Immature natural killer cell (primary cell): ENCODE measurements at regions not wholly inside any gene's neighbourhood (a gene's known extent, or its start where the extent isn't known, plus 50 kb on each side); places are given as distances from the start of the nearest gene placed in this dataset.

Experiments
- DNase-seq, 3 donors: peaks; one replicate each; pipeline ENCODE4 v3.0.0; 2022; ENCODE audit warnings: mixed read lengths in 1 of 3
- H3K27ac Mint-ChIP-seq, 6 donors: one replicate each; pipeline ENCODE4 v1.8.0; 2020; ENCODE audit warnings: mixed read lengths in 6 of 6, mild to moderate bottlenecking in 5 of 6, inconsistent platforms in 4 of 6, moderate library complexity in 3 of 6
- H3K27me3 Mint-ChIP-seq, 3 donors: one replicate each; pipeline ENCODE4 v1.8.0; 2020 to 2021; ENCODE audit warnings: low read depth in 3 of 3, mild to moderate bottlenecking in 3 of 3, mixed read lengths in 3 of 3, moderate library complexity in 3 of 3, inconsistent platforms in 1 of 3
- H3K36me3 Mint-ChIP-seq, 3 donors: one replicate each; pipeline ENCODE4 v1.8.0; 2020; ENCODE audit warnings: mixed read lengths in 3 of 3, inconsistent platforms in 2 of 3, mild to moderate bottlenecking in 2 of 3
- H3K4me1 Mint-ChIP-seq, 2 donors: one replicate each; pipeline ENCODE4 v1.8.0; 2020; ENCODE audit warnings: inconsistent platforms in 2 of 2, mild to moderate bottlenecking in 2 of 2, mixed read lengths in 2 of 2, moderate library complexity in 1 of 2
- H3K4me3 Mint-ChIP-seq, 5 donors: one replicate each; pipeline ENCODE4 v1.8.0; 2020; ENCODE audit warnings: mild to moderate bottlenecking in 5 of 5, mixed read lengths in 5 of 5, inconsistent platforms in 3 of 5, moderate library complexity in 3 of 5
- H3K9me3 Mint-ChIP-seq, 6 donors: one replicate each; pipeline ENCODE4 v1.8.0; 2020; ENCODE audit warnings: mild to moderate bottlenecking in 6 of 6, mixed read lengths in 6 of 6, inconsistent platforms in 4 of 6, moderate library complexity in 3 of 6

GRCh38 chr7:18196638-18197037 lies 169.0 kb upstream of the PRPS1L1 start:
- Mint-ChIP-seq H3K4me1 (peaks cover 0 to 4% of the 10 kb centered on the region in 2 donors), H3K27ac (no peak overlapping the region), H3K27me3 (no peaks in the 10 kb centered on the region)

GRCh38 chr7:18198868-18199267 lies 171.2 kb upstream of the PRPS1L1 start:
- no peak overlapping the region for H3K27ac Mint-ChIP-seq
- no peak for DNase-seq
- H3K4me1 Mint-ChIP-seq, result peaks cover 10 to 23% of the 10 kb centered on the region in 2 donors
- H3K9me3 Mint-ChIP-seq, result peaks cover 0 to 2% (median 0%) of the 10 kb centered on the region in 6 donors
- no peaks in the 10 kb centered on the region for H3K27me3 Mint-ChIP-seq
- H3K36me3 Mint-ChIP-seq, result no peaks in the 10 kb centered on the region
- H3K4me3 Mint-ChIP-seq, result no peak overlapping the region

More at GRCh38 chr7:18196638-18197037, 169.0 kb upstream of the PRPS1L1 start:
- DNase-seq, result no peak
- no peak overlapping the region for H3K4me3 Mint-ChIP-seq
- H3K36me3 Mint-ChIP-seq, result no peaks in the 10 kb centered on the region
- H3K9me3 Mint-ChIP-seq, result peaks cover 0 to 2% (median 0%) of the 10 kb centered on the region in 6 donors

DNA sequence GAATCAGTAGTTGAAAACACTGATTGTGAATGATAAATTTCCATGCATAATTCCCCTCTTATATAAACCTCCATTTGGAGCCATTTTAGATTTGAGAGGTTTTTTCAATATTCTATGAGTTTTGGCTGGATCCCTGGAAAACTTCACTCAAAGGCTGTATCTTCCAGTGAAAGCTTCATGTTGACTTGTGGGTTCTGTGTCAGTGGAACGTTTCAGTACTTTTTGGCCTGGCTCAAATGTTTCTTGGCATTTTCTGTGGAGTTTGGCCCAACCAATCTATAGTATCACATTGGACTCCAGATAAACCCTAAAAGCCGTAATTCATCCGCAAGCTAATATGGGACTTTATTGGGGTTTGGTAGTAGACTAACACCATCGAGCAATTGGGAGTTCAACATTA lies 172.6 kb upstream of the PRPS1L1 start:
- Mint-ChIP-seq H3K4me1 (peaks cover 10 to 28% of the 10 kb centered on the region in 2 donors), H3K27ac (no peak overlapping the region), H3K4me3 (no peak overlapping the region), H3K36me3 (no peaks in the 10 kb centered on the region), H3K9me3 (peaks cover 0 to 2% (median 0%) of the 10 kb centered on the region in 6 donors), H3K27me3 (no peaks in the 10 kb centered on the region)
- DNase-seq, result no peak

DNA sequence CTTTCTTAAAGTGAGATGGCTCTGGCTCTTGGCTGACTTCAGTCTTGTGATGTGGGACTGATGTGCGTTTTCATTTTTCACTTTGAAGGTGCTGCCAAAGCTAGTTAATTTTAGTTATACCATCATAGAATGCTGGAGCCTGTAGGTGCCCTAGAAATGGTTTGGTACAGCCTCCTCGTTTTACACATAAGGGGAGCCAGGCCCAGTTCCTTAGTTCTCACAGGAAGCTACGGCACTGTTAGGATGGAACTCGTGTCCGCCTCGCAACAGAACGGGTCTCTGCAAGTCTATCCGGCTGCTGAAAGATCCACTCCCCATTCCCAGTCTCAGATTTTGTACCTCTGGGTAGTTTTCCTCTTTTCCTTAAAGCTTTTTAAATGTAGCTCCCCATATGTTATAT lies 173.2 kb upstream of the PRPS1L1 start:
- no peak overlapping the region for H3K4me3 Mint-ChIP-seq
- H3K9me3 Mint-ChIP-seq, result peaks cover 0 to 2% (median 0%) of the 10 kb centered on the region in 6 donors
- H3K27me3 Mint-ChIP-seq, result no peaks in the 10 kb centered on the region
- DNase-seq, result no peak
- H3K27ac Mint-ChIP-seq, result no peak overlapping the region
- no peaks in the 10 kb centered on the region for H3K36me3 Mint-ChIP-seq
- peaks cover 10 to 28% of the 10 kb centered on the region in 2 donors for H3K4me1 Mint-ChIP-seq

DNA sequence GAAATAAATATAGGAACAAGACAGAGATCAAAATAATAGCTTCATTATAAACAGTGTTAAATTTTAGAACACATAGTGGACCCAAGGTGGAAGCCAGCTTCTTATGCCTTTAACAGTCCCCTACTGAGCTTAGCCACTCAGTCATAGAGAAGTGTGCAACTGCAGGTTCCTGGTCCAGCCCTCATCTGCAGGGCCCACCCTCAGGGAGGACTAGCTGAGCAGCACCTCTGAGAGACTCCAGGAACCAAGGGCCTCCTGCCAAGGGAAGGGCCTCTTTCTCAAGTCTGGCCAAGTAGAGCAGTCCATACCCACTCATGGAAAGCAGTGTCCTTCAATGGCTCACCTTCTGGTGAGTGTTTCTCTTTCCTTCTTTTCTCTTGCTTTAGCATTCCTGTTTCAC lies 173.7 kb upstream of the PRPS1L1 start:
- Mint-ChIP-seq H3K4me1 (peaks cover 10 to 28% of the 10 kb centered on the region in 2 donors), H3K4me3 (no peak overlapping the region), H3K27ac (no peak overlapping the region), H3K36me3 (no peaks in the 10 kb centered on the region), H3K27me3 (no peaks in the 10 kb centered on the region), H3K9me3 (peaks cover 0 to 2% (median 0%) of the 10 kb centered on the region in 6 donors)
- DNase-seq, result no peak

- Mint-ChIP-seq H3K4me1 (peaks cover 10 to 28% of the 10 kb centered on the region in 2 donors), H3K27ac (no peak overlapping the region), H3K36me3 (no peaks in the 10 kb centered on the region), H3K27me3 (no peaks in the 10 kb centered on the region), H3K9me3 (no peaks in the 10 kb centered on the region), H3K4me3 (no peak overlapping the region)
- DNase-seq, result no peak
These were observed 174.8 kb upstream of the PRPS1L1 start for GRCh38 chr7:18202315-18203045.

GRCh38 chr7:18206331-18206730 lies 178.7 kb upstream of the PRPS1L1 start:
- Mint-ChIP-seq H3K4me1 (peaks cover 10 to 28% of the 10 kb centered on the region in 2 donors), H3K27ac (no peak overlapping the region), H3K27me3 (peaks cover 0 to under 1% (median 0%) of the 10 kb centered on the region in 3 donors), H3K9me3 (no peaks in the 10 kb centered on the region), H3K4me3 (no peak overlapping the region), H3K36me3 (no peaks in the 10 kb centered on the region)
- no peak for DNase-seq

DNA sequence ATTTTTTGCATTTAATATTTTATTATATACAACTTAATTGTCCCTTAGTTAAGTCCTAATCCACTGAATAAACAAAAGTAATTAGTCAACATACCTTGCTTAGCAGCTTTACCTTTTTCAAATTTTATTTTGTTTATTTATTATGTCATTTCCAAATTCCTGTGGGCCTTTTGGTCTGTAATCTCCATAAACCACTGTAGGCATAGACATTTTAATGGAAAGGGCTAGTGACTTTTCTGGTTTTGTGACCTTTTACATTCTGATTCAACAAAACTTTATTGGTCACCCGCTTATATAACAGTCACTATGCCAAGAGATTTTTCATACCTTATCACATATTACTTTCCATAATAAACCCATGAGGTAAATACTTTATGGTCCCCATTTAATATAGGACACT lies 181.3 kb upstream of the PRPS1L1 start:
- H3K4me3 Mint-ChIP-seq, result no peak overlapping the region
- no peak for DNase-seq

GRCh38 chr7:18210377-18210776 lies 182.7 kb upstream of the PRPS1L1 start:
- Mint-ChIP-seq H3K4me1 (peaks cover 0 to under 1% of the 10 kb centered on the region in 2 donors), H3K27ac (no peak overlapping the region), H3K27me3 (peaks cover 0 to 3% (median 0%) of the 10 kb centered on the region in 3 donors), H3K9me3 (no peaks in the 10 kb centered on the region), H3K4me3 (no peak overlapping the region), H3K36me3 (no peaks in the 10 kb centered on the region)
- no peak for DNase-seq

More for the DNA sequence above, 181.3 kb upstream of the PRPS1L1 start:
- no peaks in the 10 kb centered on the region for H3K9me3 Mint-ChIP-seq
- H3K4me1 Mint-ChIP-seq, result peaks cover 0 to 5% of the 10 kb centered on the region in 2 donors
- peaks cover 0 to 3% (median 0%) of the 10 kb centered on the region in 3 donors for H3K27me3 Mint-ChIP-seq
- no peak overlapping the region for H3K27ac Mint-ChIP-seq
- no peaks in the 10 kb centered on the region for H3K36me3 Mint-ChIP-seq

GRCh38 chr7:18210788-18211187 lies 183.1 kb upstream of the PRPS1L1 start:
- Mint-ChIP-seq H3K4me3 (no peak overlapping the region), H3K4me1 (peaks cover 0 to 5% of the 10 kb centered on the region in 2 donors), H3K27me3 (peaks cover 0 to 3% (median 0%) of the 10 kb centered on the region in 3 donors), H3K9me3 (no peaks in the 10 kb centered on the region), H3K27ac (no peak overlapping the region), H3K36me3 (no peaks in the 10 kb centered on the region)
- DNase-seq, result no peak

DNA sequence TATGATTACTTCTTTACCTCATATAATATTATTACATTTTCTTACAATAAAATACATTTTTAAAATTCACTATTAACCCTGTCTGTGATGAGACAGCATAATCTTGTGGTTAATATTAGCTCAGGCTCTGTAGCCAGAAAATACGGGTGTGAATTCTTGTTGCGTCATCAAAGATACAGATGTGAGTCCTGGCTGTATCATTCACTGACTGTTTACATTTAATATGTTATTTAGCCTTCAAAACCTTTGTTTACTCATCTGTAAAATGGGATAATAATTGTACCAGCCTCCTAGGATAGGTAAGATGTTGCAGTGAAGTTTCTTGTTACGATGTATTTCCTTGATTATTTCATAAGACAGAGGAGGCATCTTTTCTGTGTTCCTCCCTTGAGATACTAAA lies 184.7 kb upstream of the PRPS1L1 start:
- DNase-seq, result no peak
- Mint-ChIP-seq H3K9me3 (no peaks in the 10 kb centered on the region), H3K27ac (no peak overlapping the region), H3K36me3 (no peaks in the 10 kb centered on the region), H3K4me1 (peaks cover 0 to 8% of the 10 kb centered on the region in 2 donors), H3K4me3 (no peak overlapping the region), H3K27me3 (peaks cover 0 to 3% (median 0%) of the 10 kb centered on the region in 3 donors)

DNA sequence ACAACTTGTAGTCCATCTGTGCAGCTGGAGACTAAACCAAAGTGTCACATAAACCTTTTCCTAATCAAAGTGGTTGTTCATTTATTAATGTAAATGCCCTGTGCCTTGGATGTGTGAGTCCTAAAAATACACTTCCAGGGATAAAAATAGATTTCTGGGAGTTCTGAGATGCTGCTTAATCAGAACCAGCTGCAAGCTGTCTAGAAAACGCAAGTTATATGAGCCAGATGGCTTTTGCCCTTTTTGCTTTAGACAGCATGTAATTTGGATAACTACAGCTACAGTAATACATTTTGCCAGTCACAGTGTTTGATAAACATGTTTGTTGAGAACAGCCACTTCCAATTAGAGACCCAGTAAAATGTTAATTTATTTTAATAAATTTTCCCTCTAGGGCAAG lies 185.1 kb upstream of the PRPS1L1 start:
- no peaks in the 10 kb centered on the region for H3K9me3 Mint-ChIP-seq
- no peak overlapping the region for H3K4me3 Mint-ChIP-seq

DNA sequence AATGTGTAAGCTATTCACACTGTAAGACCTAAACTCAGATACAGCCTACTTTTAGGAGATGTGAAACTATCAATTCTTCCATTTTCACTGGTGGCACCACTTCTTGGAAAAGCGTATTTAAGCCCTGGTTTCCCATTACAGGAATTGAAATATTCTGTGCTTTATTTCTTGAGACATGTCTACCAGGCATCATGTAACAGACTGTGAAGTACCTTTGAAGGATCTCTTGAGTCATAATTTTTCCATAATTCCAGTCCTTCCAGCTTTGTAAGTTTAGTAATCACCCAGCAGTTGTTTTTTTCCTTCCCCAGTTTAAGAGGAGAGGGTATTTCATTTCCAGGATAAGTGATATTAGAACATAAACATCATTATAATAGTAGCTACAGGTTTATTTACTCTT lies 186.0 kb upstream of the PRPS1L1 start:
- Mint-ChIP-seq H3K27ac (no peak overlapping the region), H3K4me3 (no peak overlapping the region), H3K9me3 (no peaks in the 10 kb centered on the region), H3K36me3 (no peaks in the 10 kb centered on the region), H3K27me3 (peaks cover 0 to 3% (median 0%) of the 10 kb centered on the region in 3 donors), H3K4me1 (peaks cover 0 to 8% of the 10 kb centered on the region in 2 donors)
- DNase-seq, result no peak

More for the DNA sequence above, 185.1 kb upstream of the PRPS1L1 start:
- H3K4me1 Mint-ChIP-seq, result peaks cover 0 to 8% of the 10 kb centered on the region in 2 donors
- peaks cover 0 to 3% (median 0%) of the 10 kb centered on the region in 3 donors for H3K27me3 Mint-ChIP-seq
- no peak overlapping the region for H3K27ac Mint-ChIP-seq
- no peak for DNase-seq
- H3K36me3 Mint-ChIP-seq, result no peaks in the 10 kb centered on the region

- H3K4me1 Mint-ChIP-seq, result peaks cover 0 to 8% of the 10 kb centered on the region in 2 donors
- no peak overlapping the region for H3K4me3 Mint-ChIP-seq
- peaks cover 0 to 3% (median 0%) of the 10 kb centered on the region in 3 donors for H3K27me3 Mint-ChIP-seq
- no peaks in the 10 kb centered on the region for H3K9me3 Mint-ChIP-seq
- H3K36me3 Mint-ChIP-seq, result no peaks in the 10 kb centered on the region
- DNase-seq, result no peak
- H3K27ac Mint-ChIP-seq, result no peak overlapping the region
These were observed 188.6 kb upstream of the PRPS1L1 start for GRCh38 chr7:18216270-18216669.
